Transverse colon (tissue), 4 donors: ENCODE measurements at regions not wholly inside any gene's neighbourhood (a gene's known extent, or its start where the extent isn't known, plus 50 kb on each side); places are given as distances from the start of the nearest gene placed in this dataset.

Experiments
- DNase-seq: peaks from one replicate; pipeline ENCODE4 v3.0.0-alpha.2; 2019
- H3K27ac ChIP-seq, 4 donors: fragments of 200-600 bp; sonication (generic); 2 replicates each; pipeline ENCODE4 v1.5.1; 2016 to 2018; ENCODE audit warnings: inconsistent platforms in 4 of 4
- H3K27me3 ChIP-seq: fragments of 200-600 bp; sonication (generic); 2 replicates; pipeline ENCODE4 v1.5.1; 2017; ENCODE audit warnings: inconsistent platforms
- H3K36me3 ChIP-seq, 4 donors: fragments of 200-600 bp; sonication (generic); 2 replicates each; pipeline ENCODE4 v1.5.1; 2017 to 2019; ENCODE audit warnings: inconsistent platforms in 4 of 4
- H3K4me1 ChIP-seq, 4 donors: fragments of 200-600 bp; sonication (generic); 2 replicates each; pipeline ENCODE4 v1.5.1; 2017 to 2020; ENCODE audit warnings: inconsistent platforms in 4 of 4
- H3K4me3 ChIP-seq, 4 donors: fragments of 200-600 bp; sonication (generic); 1 replicate in 1 of 4; 2 replicates in 3 of 4; pipeline versions ENCODE4 v1.5.1 to v1.6.1; 2017 to 2019; ENCODE audit warnings: inconsistent platforms in 4 of 4
- H3K9me3 ChIP-seq, 2 donors: fragments of 200-600 bp; sonication (generic); 2 replicates each; pipeline ENCODE4 v1.5.1; 2017 to 2019; ENCODE audit warnings: inconsistent platforms in 2 of 2
- CTCF ChIP-seq, 5 experiments: fragments of 200-600 bp in 3 of 5; fragments of 450-650 bp in 2 of 5; sonication (generic) in 3 of 5; IDR thresholded peaks; 1 replicate in 2 of 5; 2 replicates in 3 of 5; pipeline ENCODE4 v1.5.1; 2016 to 2017; ENCODE audit warnings: antibody characterized with exemption in 5 of 5, inconsistent platforms in 3 of 5, mild to moderate bottlenecking in 2 of 5, moderate library complexity in 1 of 5
- EP300 ChIP-seq: sonication (generic); formaldehyde crosslinking; IDR thresholded peaks from one replicate; pipeline ENCODE4 v1.6.1; 2017; ENCODE audit warnings: antibody characterized with exemption, low read depth
- POLR2A ChIP-seq: fragments of 450-650 bp; IDR thresholded peaks from one replicate; pipeline ENCODE4 v1.6.1; 2016; ENCODE audit warnings: antibody characterized with exemption, mild to moderate bottlenecking, moderate library complexity
- POLR2AphosphoS5 ChIP-seq, 3 donors: sonication (generic); formaldehyde crosslinking; IDR thresholded peaks; one replicate each; pipeline ENCODE4 v1.6.1; 2016; ENCODE audit warnings: antibody characterized with exemption in 3 of 3
- WGBS, 2 donors: methylation state at CpG; one replicate each; pipeline ENCODE4 v1.1.5; 2018; ENCODE audit warnings: low coverage in 1 of 2; 5-methylcytosine and 5-hydroxymethylcytosine counted together
- in situ Hi-C, 4 donors: fragments of 200-750 bp; cut with MboI; loops; one replicate each; pipeline versions ENCODE4 v1.15.0 to v1.15.1; 2017; ENCODE audit warnings: low sequenced_read_pairs in 3 of 4, low pct_ligation_motif_present in 1 of 4, low pct_unique_long_range_greater_than_20kb in 1 of 4
- intact Hi-C: fragments of 100-400 bp; cut with DNase I; formaldehyde crosslinking; loops from one replicate; pipeline ENCODE4 v1.15.1; 2023; ENCODE audit warnings: low total_unique reads

GRCh38 chr3:144343343-144343742 lies 371.7 kb downstream of the DIPK2A start:
- no peaks in the 10 kb centered on the region for H3K27me3 ChIP-seq
- in situ Hi-C loops, result no loop called here
- TF ChIP-seq EP300 (no peak), POLR2AphosphoS5 (IDR thresholded peaks at IDR 0.05) (no peak), POLR2A (no peak), CTCF (IDR thresholded peaks at IDR 0.05) (no peak)
- no peaks in the 10 kb centered on the region for H3K4me1 ChIP-seq
- H3K4me3 ChIP-seq, result no peak overlapping the region
- intact Hi-C loops, result no loop called here
- H3K36me3 ChIP-seq, result no peaks in the 10 kb centered on the region
- 83 to 91% methylated on average over 1 to 9 of the region's 9 CpGs for WGBS, 2 donors
- no peak overlapping the region for H3K27ac ChIP-seq
- no peak for DNase-seq
- no peaks in the 10 kb centered on the region for H3K9me3 ChIP-seq

GRCh38 chr3:144343777-144344176 lies 372.2 kb downstream of the DIPK2A start:
- Histone ChIP-seq H3K27me3 (no peaks in the 10 kb centered on the region), H3K9me3 (no peaks in the 10 kb centered on the region), H3K27ac (no peak overlapping the region), H3K4me3 (no peak overlapping the region), H3K36me3 (no peaks in the 10 kb centered on the region), H3K4me1 (no peaks in the 10 kb centered on the region)
- whole genome bisulfite sequencing, 2 donors, result 55 to 86% methylated on average over 1 to 7 of the region's 7 CpGs
- in situ Hi-C loops, result no loop called here
- intact Hi-C loops, result no loop called here
- TF ChIP-seq CTCF (IDR thresholded peaks at IDR 0.05) (no peak), POLR2A (no peak), POLR2AphosphoS5 (IDR thresholded peaks at IDR 0.05) (no peak), EP300 (no peak)
- DNase-seq, result no peak

- Histone ChIP-seq H3K27me3 (no peaks in the 10 kb centered on the region), H3K36me3 (no peaks in the 10 kb centered on the region), H3K4me1 (no peaks in the 10 kb centered on the region), H3K4me3 (no peak overlapping the region), H3K27ac (no peak overlapping the region), H3K9me3 (no peaks in the 10 kb centered on the region)
- intact Hi-C loops (no loop called here), in situ Hi-C loops (no loop called here)
- WGBS, 2 donors, result 51 to 58% methylated on average over 2 of the region's 2 CpGs
- DNase-seq, result no peak
- no peak for TF ChIP-seq POLR2AphosphoS5 (IDR thresholded peaks at IDR 0.05)
Measured at GRCh38 chr3:144344925-144345548, 373.4 kb downstream of the DIPK2A start.

DNA sequence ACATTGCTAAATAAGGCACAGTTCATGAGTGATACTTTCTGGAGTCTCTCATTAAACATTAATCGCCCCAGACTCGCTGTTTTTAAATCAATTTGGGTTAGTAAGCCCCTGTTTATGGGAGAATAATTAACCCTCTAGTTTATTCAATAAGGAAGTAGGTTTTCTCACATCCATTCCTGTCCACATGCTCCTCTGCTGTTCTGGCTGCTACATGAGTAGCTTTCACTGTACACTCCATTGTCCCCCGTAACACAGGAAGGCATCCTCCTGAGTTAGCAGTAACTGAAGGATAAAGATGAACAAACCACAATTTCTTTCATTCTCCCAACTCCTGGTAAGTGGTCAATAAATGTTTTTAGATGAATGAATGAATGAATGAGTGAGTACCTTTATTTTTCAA lies 378.5 kb downstream of the DIPK2A start:
- H3K27ac ChIP-seq, result no peak overlapping the region
- WGBS, 2 donors, result 84% methylated on average over 3 of the region's 3 CpGs
- H3K36me3 ChIP-seq, result no peaks in the 10 kb centered on the region
- no peaks in the 10 kb centered on the region for H3K4me1 ChIP-seq
- H3K9me3 ChIP-seq, result no peaks in the 10 kb centered on the region
- no peak for DNase-seq
- H3K4me3 ChIP-seq, result no peak overlapping the region
- in situ Hi-C loops, result no loop called here
- intact Hi-C loops, result no loop called here
- no peaks in the 10 kb centered on the region for H3K27me3 ChIP-seq
- no peak for TF ChIP-seq CTCF (IDR thresholded peaks at IDR 0.05)
- no peak for TF ChIP-seq POLR2AphosphoS5 (IDR thresholded peaks at IDR 0.05)
- no peak for TF ChIP-seq EP300
- TF ChIP-seq POLR2A, result no peak

GRCh38 chr3:144351011-144351410 lies 379.4 kb downstream of the DIPK2A start:
- Histone ChIP-seq H3K9me3 (no peaks in the 10 kb centered on the region), H3K4me3 (no peak overlapping the region), H3K27ac (no peak overlapping the region), H3K27me3 (no peaks in the 10 kb centered on the region), H3K36me3 (no peaks in the 10 kb centered on the region), H3K4me1 (no peaks in the 10 kb centered on the region)
- DNase-seq, result no peak
- WGBS, 2 donors, result 79 to 90% methylated on average over 2 of the region's 2 CpGs
- intact Hi-C loops, result no loop called here
- TF ChIP-seq POLR2A, result no peak
- no peak for TF ChIP-seq CTCF (IDR thresholded peaks at IDR 0.05)
- TF ChIP-seq POLR2AphosphoS5 (IDR thresholded peaks at IDR 0.05), result no peak
- no peak for TF ChIP-seq EP300
- in situ Hi-C loops, result no loop called here
